CD4-positive, alpha-beta T cell (primary cell): ENCODE measurements at regions not wholly inside any gene's neighbourhood (a gene's known extent, or its start where the extent isn't known, plus 50 kb on each side); places are given as distances from the start of the nearest gene placed in this dataset.

ENCODE experiments used
- ATAC-seq: fragments of 200-7000 bp; cut with Tn5 transposase; one replicate; pipeline ENCODE4 v1.10.0; 2022; ENCODE audit warnings: mild to moderate bottlenecking; ENCODE audit not compliant: poor library complexity
- CTCF ChIA-PET: fragments of 350-600 bp; sonication (Branson Sonifier 250); formaldehyde crosslinking; loops from one replicate; lab custom pipeline; 2021; ENCODE audit warnings: antibody characterized with exemption, inconsistent platforms; lab: Charles Lee
- POLR2A ChIA-PET: fragments of 350-600 bp; sonication (Branson Sonifier 250); formaldehyde crosslinking; loops from one replicate; lab custom pipeline; 2021; ENCODE audit warnings: antibody characterized with exemption, inconsistent platforms; lab: Charles Lee
- DNase-seq, 14 experiments: peaks; one replicate each; pipeline ENCODE4 v3.0.0-alpha.2; 2013 to 2020; ENCODE audit warnings: mixed read lengths in 2 of 14
- H3K27ac ChIP-seq, 2 donors: one replicate each; pipeline versions ENCODE4 v1.5.1 to v1.7.0; 2013; ENCODE audit warnings: low read length in 2 of 2, low read depth in 1 of 2, mild to moderate bottlenecking in 1 of 2
- H3K27me3 ChIP-seq, 2 experiments: 1 replicate in 1 of 2; 2 replicates in 1 of 2; pipeline versions ENCODE4 v1.6.1 to v1.7.0; 2013; ENCODE audit warnings: low read length in 2 of 2, control low read depth in 1 of 2, mild to moderate bottlenecking in 1 of 2, moderate library complexity in 1 of 2; ENCODE audit not compliant: insufficient read depth in 2 of 2, control insufficient read depth in 1 of 2
- H3K36me3 ChIP-seq: one replicate; pipeline ENCODE4 v1.6.1; 2013; ENCODE audit warnings: low read length, control low read depth; ENCODE audit not compliant: insufficient read depth
- H3K4me1 ChIP-seq: one replicate; pipeline ENCODE4 v1.6.1; 2013; ENCODE audit warnings: low read length, control low read depth; ENCODE audit not compliant: insufficient read depth
- H3K4me3 ChIP-seq: one replicate; pipeline ENCODE4 v1.5.1; 2013; ENCODE audit warnings: mild to moderate bottlenecking, low read length, moderate library complexity
- H3K9me3 ChIP-seq, 2 experiments: 1 replicate in 1 of 2; 2 replicates in 1 of 2; pipeline versions ENCODE4 v1.6.1 to v1.7.0; 2013; ENCODE audit warnings: low read length in 2 of 2, mild to moderate bottlenecking in 2 of 2, control low read depth in 1 of 2, moderate library complexity in 1 of 2; ENCODE audit not compliant: control insufficient read depth in 1 of 2, insufficient read depth in 1 of 2
- H3K27ac Mint-ChIP-seq: one replicate; pipeline ENCODE4 v1.8.0; 2020; ENCODE audit warnings: mixed read lengths
- H3K27me3 Mint-ChIP-seq: one replicate; pipeline ENCODE4 v1.8.0; 2021; ENCODE audit warnings: mixed read lengths
- H3K36me3 Mint-ChIP-seq: one replicate; pipeline ENCODE4 v1.8.0; 2021; ENCODE audit warnings: low read depth, mixed read lengths
- H3K4me1 Mint-ChIP-seq: one replicate; pipeline ENCODE4 v1.8.0; 2021; ENCODE audit warnings: low read depth, mixed read lengths
- H3K4me3 Mint-ChIP-seq: one replicate; pipeline ENCODE4 v1.8.0; 2020; ENCODE audit warnings: mild to moderate bottlenecking, mixed read lengths
- H3K9me3 Mint-ChIP-seq: one replicate; pipeline ENCODE4 v1.8.0; 2020; ENCODE audit warnings: mixed read lengths
- intact Hi-C, 2 experiments: fragments of 100-400 bp; cut with DNase I in 1 of 2; cut with micrococcal nuclease in 1 of 2; formaldehyde crosslinking; loops; one replicate each; pipeline versions ENCODE4 v1.15.1 to v1.9.0; 2023 to 2025; cut with DNase I, micrococcal nuclease
- TF ChIP-seq, protein P1 (sequence below): fragments of 200-600 bp; IDR thresholded peaks from one replicate; pipeline ENCODE4 v1.8.0; 2022; ENCODE audit warnings: antibody characterized with exemption, mild to moderate bottlenecking

DNA sequence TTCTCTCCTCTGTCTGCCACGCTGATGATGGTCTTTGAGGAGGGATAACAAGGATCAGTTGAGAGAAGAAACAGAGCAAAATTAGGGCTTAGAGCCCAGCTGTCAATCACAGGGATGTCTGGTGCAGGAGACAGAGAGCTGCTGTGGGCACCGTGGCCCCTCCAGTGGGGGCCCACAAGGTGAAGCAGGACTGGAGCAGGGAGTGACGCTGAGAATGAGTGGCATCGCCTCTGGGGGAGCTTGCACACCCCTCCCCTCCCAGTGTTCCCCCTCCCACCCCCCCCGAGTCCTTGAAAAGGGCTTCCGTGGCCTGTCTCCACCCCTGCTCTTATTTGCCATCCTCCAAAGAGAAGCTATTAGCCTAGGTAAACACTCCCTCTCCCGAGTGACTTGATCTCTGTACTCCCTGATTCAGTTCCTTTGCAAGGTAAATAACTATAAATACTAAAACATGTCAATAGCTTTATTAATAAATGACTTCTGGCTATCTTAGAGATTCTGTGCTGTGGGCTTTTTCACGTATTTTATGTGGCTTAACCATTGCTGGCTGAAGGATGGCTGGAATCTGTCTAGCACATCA lies 440.0 kb downstream of the ZNF536 start:
- Histone ChIP-seq H3K9me3 (peaks cover 0 to 8% of the 10 kb centered on the region in 2 experiments), H3K27me3 (no peaks in the 10 kb centered on the region), H3K4me3 (no peak overlapping the region), H3K4me1 (no peaks in the 10 kb centered on the region), H3K27ac (no peak overlapping the region), H3K36me3 (no peaks in the 10 kb centered on the region)
- TF ChIP-seq, protein P1, sequence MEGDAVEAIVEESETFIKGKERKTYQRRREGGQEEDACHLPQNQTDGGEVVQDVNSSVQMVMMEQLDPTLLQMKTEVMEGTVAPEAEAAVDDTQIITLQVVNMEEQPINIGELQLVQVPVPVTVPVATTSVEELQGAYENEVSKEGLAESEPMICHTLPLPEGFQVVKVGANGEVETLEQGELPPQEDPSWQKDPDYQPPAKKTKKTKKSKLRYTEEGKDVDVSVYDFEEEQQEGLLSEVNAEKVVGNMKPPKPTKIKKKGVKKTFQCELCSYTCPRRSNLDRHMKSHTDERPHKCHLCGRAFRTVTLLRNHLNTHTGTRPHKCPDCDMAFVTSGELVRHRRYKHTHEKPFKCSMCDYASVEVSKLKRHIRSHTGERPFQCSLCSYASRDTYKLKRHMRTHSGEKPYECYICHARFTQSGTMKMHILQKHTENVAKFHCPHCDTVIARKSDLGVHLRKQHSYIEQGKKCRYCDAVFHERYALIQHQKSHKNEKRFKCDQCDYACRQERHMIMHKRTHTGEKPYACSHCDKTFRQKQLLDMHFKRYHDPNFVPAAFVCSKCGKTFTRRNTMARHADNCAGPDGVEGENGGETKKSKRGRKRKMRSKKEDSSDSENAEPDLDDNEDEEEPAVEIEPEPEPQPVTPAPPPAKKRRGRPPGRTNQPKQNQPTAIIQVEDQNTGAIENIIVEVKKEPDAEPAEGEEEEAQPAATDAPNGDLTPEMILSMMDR = no peak
- Mint-ChIP-seq H3K4me3 (no peak overlapping the region), H3K27ac (no peak overlapping the region), H3K4me1 (no peaks in the 10 kb centered on the region), H3K36me3 (no peaks in the 10 kb centered on the region), H3K9me3 (peaks cover 3% of the 10 kb centered on the region), H3K27me3 (peaks cover 25% of the 10 kb centered on the region)
- DNase-seq (no peak), ATAC-seq (no peak)
- POLR2A ChIA-PET = no interaction called here
- intact Hi-C loops = no loop called here
- CTCF ChIA-PET = no interaction called here

DNA sequence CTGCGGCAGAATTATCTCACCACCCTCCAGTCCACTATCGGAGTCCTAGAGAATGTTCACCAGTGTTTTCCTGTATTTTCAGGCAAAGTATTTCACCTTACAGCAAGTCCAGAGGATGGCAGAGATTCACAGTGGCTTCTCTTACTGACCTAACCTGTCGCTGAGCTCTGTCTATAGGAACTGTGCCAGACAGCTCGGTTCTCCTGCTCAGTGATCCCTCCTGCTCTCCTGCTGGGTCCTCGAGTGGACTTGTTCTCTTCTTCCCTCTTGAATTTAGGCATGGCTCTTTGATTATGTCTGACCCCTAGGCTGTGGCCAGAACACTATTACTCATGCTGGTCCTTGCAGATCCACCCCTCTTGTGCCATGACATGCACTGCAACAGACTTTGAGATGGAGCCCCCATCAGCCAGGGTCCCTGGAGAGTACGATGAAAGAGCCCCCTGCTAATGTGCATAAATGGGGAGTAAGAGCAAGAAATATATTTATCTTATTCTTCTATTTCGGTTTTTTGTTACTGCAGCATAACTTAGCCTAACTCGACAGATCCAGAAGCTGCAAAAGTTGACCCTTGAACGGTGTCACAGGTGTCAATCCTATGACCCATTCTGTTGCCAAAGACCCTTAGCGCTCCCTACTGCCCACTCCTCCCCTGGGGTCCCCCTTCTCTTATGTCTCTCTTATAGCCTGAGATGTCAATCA lies 439.4 kb downstream of the ZNF536 start:
- ATAC-seq = no peak
- peaks cover 0 to 3% of the 10 kb centered on the region in 2 experiments for H3K9me3 ChIP-seq
- H3K27me3 ChIP-seq = no peaks in the 10 kb centered on the region
- no peak overlapping the region for H3K4me3 Mint-ChIP-seq
- intact Hi-C loops = no loop called here
- POLR2A ChIA-PET = no interaction called here
- H3K9me3 Mint-ChIP-seq = peaks cover 3% of the 10 kb centered on the region
- no peak overlapping the region for H3K27ac ChIP-seq
- H3K36me3 Mint-ChIP-seq = no peaks in the 10 kb centered on the region
- CTCF ChIA-PET = no interaction called here
- H3K4me1 ChIP-seq = no peaks in the 10 kb centered on the region
- H3K4me3 ChIP-seq = no peak overlapping the region
- DNase-seq = no peak
- H3K4me1 Mint-ChIP-seq = no peaks in the 10 kb centered on the region
- TF ChIP-seq, protein P1 = no peak
- no peak overlapping the region for H3K27ac Mint-ChIP-seq
- peaks cover 23% of the 10 kb centered on the region for H3K27me3 Mint-ChIP-seq
- no peaks in the 10 kb centered on the region for H3K36me3 ChIP-seq

DNA sequence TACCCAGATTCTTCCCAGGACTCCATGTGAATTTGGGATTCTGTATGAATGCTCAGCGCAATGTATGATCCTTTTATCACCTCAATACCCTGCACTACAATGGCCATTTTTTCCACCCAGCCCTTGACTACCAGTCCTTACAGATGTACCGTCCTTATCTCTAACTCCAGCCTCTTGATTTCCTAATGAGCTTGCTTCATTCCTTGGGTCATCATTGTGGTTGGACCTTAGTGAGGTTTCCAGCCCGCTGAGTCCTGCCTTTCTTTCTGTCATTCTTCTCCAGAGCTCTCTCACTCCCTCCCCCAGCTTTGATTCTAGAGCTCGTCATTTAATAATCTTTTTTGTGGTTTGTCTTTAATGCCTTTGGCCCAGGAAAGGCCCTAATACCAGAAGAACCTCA lies 438.5 kb downstream of the ZNF536 start:
- peaks cover 3% of the 10 kb centered on the region for H3K9me3 Mint-ChIP-seq
- no peaks in the 10 kb centered on the region for H3K27me3 ChIP-seq
- H3K36me3 Mint-ChIP-seq = no peaks in the 10 kb centered on the region
- H3K27me3 Mint-ChIP-seq = peaks cover 20% of the 10 kb centered on the region
- no peaks in the 10 kb centered on the region for H3K36me3 ChIP-seq
- POLR2A ChIA-PET = no interaction called here
- H3K9me3 ChIP-seq = peaks cover 0 to 3% of the 10 kb centered on the region in 2 experiments
- no peaks in the 10 kb centered on the region for H3K4me1 ChIP-seq
- H3K4me1 Mint-ChIP-seq = no peaks in the 10 kb centered on the region
- ATAC-seq = no peak
- H3K27ac Mint-ChIP-seq = no peak overlapping the region
- no peak overlapping the region for H3K4me3 Mint-ChIP-seq
- TF ChIP-seq, protein P1 = no peak
- no peak for DNase-seq
- intact Hi-C loops = no loop called here
- CTCF ChIA-PET = no interaction called here
- no peak overlapping the region for H3K4me3 ChIP-seq
- H3K27ac ChIP-seq = no peak overlapping the region
